SKM-1 treated with dmso at 0.1 percent for 144 hours (cell line): ENCODE measurements at regions not wholly inside any gene's neighbourhood (a gene's known extent, or its start where the extent isn't known, plus 50 kb on each side); places are given as distances from the start of the nearest gene placed in this dataset.
"Not testable (repeated sequence)": the region's sequence is repeated elsewhere in the genome, so short reads cannot be mapped to it uniquely, and the experiment has no call there.

Source experiments
- DNase-seq: peaks from one replicate; lab custom pipeline; 2025; ENCODE audit not compliant: unreplicated experiment; lab: John Stamatoyannopoulos, UW

- not testable (repeated sequence) for DNase-seq
Observed at GRCh38 chr20:5660756-5661155, 50.0 kb upstream of the GPCPD1 start.
